ENCODE measurements at regions not wholly inside any gene's neighbourhood (a gene's known extent, or its start where the extent isn't known, plus 50 kb on each side); places are given as distances from the start of the nearest gene placed in this dataset.
"Not testable (repeated sequence)": the region's sequence is repeated elsewhere in the genome, so short reads cannot be mapped to it uniquely, and the experiment has no call there.

GRCh38 chr21:15638856-15639549, 90.8 kb upstream of the USP25 start:
- Mint-ChIP-seq H3K27ac (no peak overlapping the region), H3K27me3 (peaks cover 7% of the 10 kb centered on the region)

GRCh38 chr21:15640113-15640512, 89.7 kb upstream of the USP25 start:
- ATAC-seq (ENCODE audit: low read depth in 2 of 2); H3K36me3 Mint-ChIP-seq; H3K9me3 Mint-ChIP-seq; DNase-seq; H3K27me3 ChIP-seq (ENCODE audit: control insufficient read depth, insufficient read depth, low read length); H3K4me1 ChIP-seq (ENCODE audit: control insufficient read depth, insufficient read depth, low read length, poor library complexity, severe bottlenecking); H3K27ac Mint-ChIP-seq; H3K9me3 ChIP-seq (ENCODE audit: control insufficient read depth in 2 of 2, low read length in 2 of 2); H3K4me1 Mint-ChIP-seq; H3K27ac ChIP-seq (ENCODE audit: insufficient read depth, low read length, poor library complexity, severe bottlenecking); H3K36me3 ChIP-seq (ENCODE audit: control insufficient read depth, insufficient read depth, low read length); H3K4me3 Mint-ChIP-seq; H3K4me3 ChIP-seq (ENCODE audit: low read depth, low read length); H3K27me3 Mint-ChIP-seq: not testable (repeated sequence)

More at GRCh38 chr21:15638856-15639549, 90.8 kb upstream of the USP25 start:
- Mint-ChIP-seq H3K4me1 (no peaks in the 10 kb centered on the region), H3K9me3 (peaks cover 0 to 4% (median 0%) of the 10 kb centered on the region in 7 donors), H3K4me3 (no peak overlapping the region), H3K36me3 (no peaks in the 10 kb centered on the region)
- no peaks in the 10 kb centered on the region for H3K9me3 ChIP-seq (ENCODE audit: control insufficient read depth in 2 of 2, low read length in 2 of 2)
- H3K4me1 ChIP-seq (ENCODE audit: control insufficient read depth, insufficient read depth, low read length, poor library complexity, severe bottlenecking) = no peaks in the 10 kb centered on the region
- H3K27ac ChIP-seq (ENCODE audit: insufficient read depth, low read length, poor library complexity, severe bottlenecking) = no peak overlapping the region
- ATAC-seq (ENCODE audit: low read depth in 2 of 2) = no peak
- DNase-seq = no peak
- H3K27me3 ChIP-seq (ENCODE audit: control insufficient read depth, insufficient read depth, low read length) = no peaks in the 10 kb centered on the region
- H3K4me3 ChIP-seq (ENCODE audit: low read depth, low read length) = no peak overlapping the region
- H3K36me3 ChIP-seq (ENCODE audit: control insufficient read depth, insufficient read depth, low read length) = no peaks in the 10 kb centered on the region

GRCh38 chr21:15644489-15644888, 85.3 kb upstream of the USP25 start:
- no peak overlapping the region for H3K27ac Mint-ChIP-seq
- peaks cover 22% of the 10 kb centered on the region for H3K27me3 Mint-ChIP-seq
- Histone ChIP-seq H3K4me3 (ENCODE audit: low read depth, low read length) (no peak overlapping the region), H3K27me3 (ENCODE audit: control insufficient read depth, insufficient read depth, low read length) (no peaks in the 10 kb centered on the region), H3K4me1 (ENCODE audit: control insufficient read depth, insufficient read depth, low read length, poor library complexity, severe bottlenecking) (no peaks in the 10 kb centered on the region), H3K27ac (ENCODE audit: insufficient read depth, low read length, poor library complexity, severe bottlenecking) (no peak overlapping the region), H3K36me3 (ENCODE audit: control insufficient read depth, insufficient read depth, low read length) (no peaks in the 10 kb centered on the region), H3K9me3 (ENCODE audit: control insufficient read depth in 2 of 2, low read length in 2 of 2) (no peaks in the 10 kb centered on the region)
- H3K4me1 Mint-ChIP-seq = no peaks in the 10 kb centered on the region
- H3K9me3 Mint-ChIP-seq = peaks cover 0 to 2% (median 0%) of the 10 kb centered on the region in 7 donors
- DNase-seq = no peak
- H3K4me3 Mint-ChIP-seq = no peak overlapping the region
- ATAC-seq (ENCODE audit: low read depth in 2 of 2) = no peak
- H3K36me3 Mint-ChIP-seq = no peaks in the 10 kb centered on the region

GRCh38 chr21:15645830-15646229, 84.0 kb upstream of the USP25 start:
- no peak overlapping the region for H3K27ac ChIP-seq (ENCODE audit: insufficient read depth, low read length, poor library complexity, severe bottlenecking)
- Mint-ChIP-seq H3K4me3 (no peak overlapping the region), H3K36me3 (no peaks in the 10 kb centered on the region), H3K4me1 (no peaks in the 10 kb centered on the region), H3K9me3 (peaks cover 0 to 2% (median 0%) of the 10 kb centered on the region in 7 donors), H3K27me3 (peaks cover 22% of the 10 kb centered on the region), H3K27ac (no peak overlapping the region)
- no peaks in the 10 kb centered on the region for H3K9me3 ChIP-seq (ENCODE audit: control insufficient read depth in 2 of 2, low read length in 2 of 2)
- H3K4me3 ChIP-seq (ENCODE audit: low read depth, low read length) = no peak overlapping the region
- ATAC-seq (ENCODE audit: low read depth in 2 of 2) = no peak
- no peak for DNase-seq
- H3K36me3 ChIP-seq (ENCODE audit: control insufficient read depth, insufficient read depth, low read length) = no peaks in the 10 kb centered on the region
- H3K27me3 ChIP-seq (ENCODE audit: control insufficient read depth, insufficient read depth, low read length) = no peaks in the 10 kb centered on the region
- H3K4me1 ChIP-seq (ENCODE audit: control insufficient read depth, insufficient read depth, low read length, poor library complexity, severe bottlenecking) = no peaks in the 10 kb centered on the region

- Histone ChIP-seq H3K27me3 (ENCODE audit: control insufficient read depth, insufficient read depth, low read length) (no peaks in the 10 kb centered on the region), H3K4me1 (ENCODE audit: control insufficient read depth, insufficient read depth, low read length, poor library complexity, severe bottlenecking) (no peaks in the 10 kb centered on the region), H3K36me3 (ENCODE audit: control insufficient read depth, insufficient read depth, low read length) (no peaks in the 10 kb centered on the region), H3K4me3 (ENCODE audit: low read depth, low read length) (no peak overlapping the region), H3K9me3 (ENCODE audit: control insufficient read depth in 2 of 2, low read length in 2 of 2) (no peaks in the 10 kb centered on the region), H3K27ac (ENCODE audit: insufficient read depth, low read length, poor library complexity, severe bottlenecking) (no peak overlapping the region)
- H3K4me1 Mint-ChIP-seq = no peaks in the 10 kb centered on the region
- DNase-seq = no peak
- H3K27ac Mint-ChIP-seq = no peak overlapping the region
- ATAC-seq (ENCODE audit: low read depth in 2 of 2) = no peak
- no peaks in the 10 kb centered on the region for H3K36me3 Mint-ChIP-seq
- H3K4me3 Mint-ChIP-seq = no peak overlapping the region
- H3K27me3 Mint-ChIP-seq = peaks cover 21% of the 10 kb centered on the region
- H3K9me3 Mint-ChIP-seq = peaks cover 0 to 2% (median 0%) of the 10 kb centered on the region in 7 donors
Measured at GRCh38 chr21:15650735-15651134, 79.0 kb upstream of the USP25 start.

- DNase-seq (no peak), ATAC-seq (ENCODE audit: low read depth in 2 of 2) (no peak)
- no peaks in the 10 kb centered on the region for H3K9me3 ChIP-seq (ENCODE audit: control insufficient read depth in 2 of 2, low read length in 2 of 2)
- H3K4me3 Mint-ChIP-seq = no peak overlapping the region
- no peak overlapping the region for H3K4me3 ChIP-seq (ENCODE audit: low read depth, low read length)
- peaks cover 21% of the 10 kb centered on the region for H3K27me3 Mint-ChIP-seq
- peaks cover 0 to 2% (median 0%) of the 10 kb centered on the region in 7 donors for H3K9me3 Mint-ChIP-seq
- H3K27me3 ChIP-seq (ENCODE audit: control insufficient read depth, insufficient read depth, low read length) = no peaks in the 10 kb centered on the region
- no peaks in the 10 kb centered on the region for H3K4me1 Mint-ChIP-seq
- H3K36me3 ChIP-seq (ENCODE audit: control insufficient read depth, insufficient read depth, low read length) = no peaks in the 10 kb centered on the region
- H3K27ac ChIP-seq (ENCODE audit: insufficient read depth, low read length, poor library complexity, severe bottlenecking) = no peak overlapping the region
- no peak overlapping the region for H3K27ac Mint-ChIP-seq
- no peaks in the 10 kb centered on the region for H3K4me1 ChIP-seq (ENCODE audit: control insufficient read depth, insufficient read depth, low read length, poor library complexity, severe bottlenecking)
- H3K36me3 Mint-ChIP-seq = no peaks in the 10 kb centered on the region
Measured at GRCh38 chr21:15651172-15651571, 78.6 kb upstream of the USP25 start.

- Mint-ChIP-seq H3K36me3 (no peaks in the 10 kb centered on the region), H3K27me3 (peaks cover 18% of the 10 kb centered on the region), H3K27ac (no peak overlapping the region), H3K9me3 (peaks cover 0 to 2% (median 0%) of the 10 kb centered on the region in 7 donors), H3K4me3 (no peak overlapping the region), H3K4me1 (no peaks in the 10 kb centered on the region)
- Histone ChIP-seq H3K9me3 (ENCODE audit: control insufficient read depth in 2 of 2, low read length in 2 of 2) (no peaks in the 10 kb centered on the region), H3K36me3 (ENCODE audit: control insufficient read depth, insufficient read depth, low read length) (no peaks in the 10 kb centered on the region), H3K4me3 (ENCODE audit: low read depth, low read length) (no peak overlapping the region), H3K27ac (ENCODE audit: insufficient read depth, low read length, poor library complexity, severe bottlenecking) (no peak overlapping the region), H3K27me3 (ENCODE audit: control insufficient read depth, insufficient read depth, low read length) (no peaks in the 10 kb centered on the region), H3K4me1 (ENCODE audit: control insufficient read depth, insufficient read depth, low read length, poor library complexity, severe bottlenecking) (no peaks in the 10 kb centered on the region)
- no peak for ATAC-seq (ENCODE audit: low read depth in 2 of 2)
- DNase-seq = no peak
Measured at GRCh38 chr21:15653710-15654109, 76.1 kb upstream of the USP25 start.

GRCh38 chr21:15654171-15654570, 75.6 kb upstream of the USP25 start:
- Mint-ChIP-seq H3K27ac (no peak overlapping the region), H3K9me3 (peaks cover 0 to 2% (median 0%) of the 10 kb centered on the region in 7 donors), H3K36me3 (no peaks in the 10 kb centered on the region), H3K4me1 (no peaks in the 10 kb centered on the region), H3K4me3 (no peak overlapping the region), H3K27me3 (peaks cover 16% of the 10 kb centered on the region)
- DNase-seq (no peak), ATAC-seq (ENCODE audit: low read depth in 2 of 2) (no peak)
- H3K36me3 ChIP-seq (ENCODE audit: control insufficient read depth, insufficient read depth, low read length) = no peaks in the 10 kb centered on the region
- H3K27me3 ChIP-seq (ENCODE audit: control insufficient read depth, insufficient read depth, low read length) = no peaks in the 10 kb centered on the region
- no peak overlapping the region for H3K4me3 ChIP-seq (ENCODE audit: low read depth, low read length)
- H3K4me1 ChIP-seq (ENCODE audit: control insufficient read depth, insufficient read depth, low read length, poor library complexity, severe bottlenecking) = no peaks in the 10 kb centered on the region
- no peak overlapping the region for H3K27ac ChIP-seq (ENCODE audit: insufficient read depth, low read length, poor library complexity, severe bottlenecking)
- no peaks in the 10 kb centered on the region for H3K9me3 ChIP-seq (ENCODE audit: control insufficient read depth in 2 of 2, low read length in 2 of 2)

Data from CD4-positive, CD25-positive, alpha-beta regulatory T cell (primary cell).